K562 (cell line): ENCODE measurements at regions not wholly inside any gene's neighbourhood (a gene's known extent, or its start where the extent isn't known, plus 50 kb on each side); places are given as distances from the start of the nearest gene placed in this dataset.

ENCODE experiments used
- ATAC-seq: fragments of 200-7000 bp; cut with Tn5 transposase; 3 replicates; pipeline ENCODE4 v1.9.1; 2020; ENCODE audit warnings: moderate library complexity
- BruUV-seq: library from RNA; stranded (reverse); fragments of 400-500 nt; replicated peaks from 2 replicates; lab custom pipeline; 2021; lab: Mats Ljungman, UMichigan
- CTCF ChIA-PET: fragments of 300-600 bp; formaldehyde crosslinking; extraction: SDS; loops from one replicate; lab custom pipeline; 2021; ENCODE audit warnings: low intra/inter-chr PET ratio; lab: Yijun Ruan, JAX
- POLR2A ChIA-PET: fragments of 300-600, 350-650 bp; sonication (Branson Sonifier 250); formaldehyde crosslinking; extraction: SDS; loops from one replicate; lab custom pipeline; 2021; ENCODE audit warnings: antibody characterized with exemption, inconsistent platforms; lab: Yijun Ruan, JAX
- DNase-seq, 4 experiments: peaks; one replicate each; pipeline versions ENCODE4 v3.0.0 to v3.0.0-alpha.2; 2011 to 2018; ENCODE audit warnings: low spot score in 3 of 4, mixed read lengths in 3 of 4; ENCODE audit errors: extremely low read depth in 1 of 4
- FAIRE-seq: peaks from 2 replicates; lab custom pipeline; 2011; peaks lifted over from hg19 to GRCh38; lab: Jason Lieb, UNC
- H2AFZ ChIP-seq: 2 replicates; pipeline ENCODE4 v1.6.0; 2011; ENCODE audit warnings: low read depth, low read length, control low read depth, inconsistent platforms
- H3K27ac ChIP-seq: fragments of 200-600 bp; 3 replicates; pipeline ENCODE4 v1.8.0; 2011; ENCODE audit warnings: low read depth, mild to moderate bottlenecking, control low read depth, inconsistent platforms, low read length, moderate library complexity, mixed read lengths; ENCODE audit errors: extremely low read depth
- H3K27me3 ChIP-seq, 2 experiments: fragments of 300-600 bp in 1 of 2; 2 replicates in 1 of 2; 3 replicates in 1 of 2; pipeline versions ENCODE4 v1.6.0 to v1.8.0; 2011; ENCODE audit warnings: inconsistent platforms in 2 of 2, low read length in 2 of 2, mild to moderate bottlenecking in 1 of 2, mixed read lengths in 1 of 2, moderate library complexity in 1 of 2; ENCODE audit not compliant: control insufficient read depth in 2 of 2, insufficient read depth in 2 of 2
- H3K36me3 ChIP-seq: fragments of 300-600 bp; 3 replicates; pipeline ENCODE4 v1.8.0; 2011; ENCODE audit warnings: mild to moderate bottlenecking, low read length, inconsistent platforms; ENCODE audit not compliant: control insufficient read depth, insufficient read depth
- H3K4me1 ChIP-seq, 2 experiments: fragments of 200-600 bp in 1 of 2; replicated peaks in 1 of 2; 2 replicates in 1 of 2; 3 replicates in 1 of 2; pipeline versions ENCODE4 v1.5.1 to v1.8.0; 2011; ENCODE audit warnings: inconsistent platforms in 2 of 2, low read length in 2 of 2, mild to moderate bottlenecking in 1 of 2, mixed read lengths in 1 of 2, moderate library complexity in 1 of 2; ENCODE audit not compliant: control insufficient read depth in 2 of 2, insufficient read depth in 2 of 2
- H3K4me2 ChIP-seq: 2 replicates; pipeline ENCODE4 v1.6.1; 2011; ENCODE audit warnings: low read length, control low read depth, inconsistent platforms, mixed read lengths; ENCODE audit not compliant: insufficient read depth
- H3K4me3 ChIP-seq: fragments of 200-600 bp; sonication (generic), shearing (Covaris generic); 2 replicates; pipeline ENCODE4 v1.5.1; 2016; ENCODE audit warnings: control low read depth, inconsistent platforms
- H3K79me2 ChIP-seq: fragments of 200-600 bp; 3 replicates; pipeline ENCODE4 v1.8.0; 2011; ENCODE audit warnings: low read length, inconsistent platforms; ENCODE audit not compliant: control insufficient read depth, insufficient read depth
- H3K9ac ChIP-seq, 2 experiments: 2 replicates each; pipeline versions ENCODE4 v1.6.0 to v1.6.1; 2011; ENCODE audit warnings: low read depth in 2 of 2, low read length in 2 of 2, control low read depth in 1 of 2, inconsistent platforms in 1 of 2, mild to moderate bottlenecking in 1 of 2, mixed read lengths in 1 of 2; ENCODE audit not compliant: insufficient read depth in 1 of 2
- H3K9me1 ChIP-seq: one replicate; pipeline ENCODE4 v1.6.0; 2011; ENCODE audit warnings: inconsistent platforms, mild to moderate bottlenecking, low read length, moderate library complexity; ENCODE audit not compliant: control insufficient read depth, insufficient read depth
- H3K9me3 ChIP-seq: replicated peaks from 2 replicates; pipeline ENCODE4 v1.5.1; 2011; ENCODE audit warnings: low read depth, low read length, inconsistent platforms; ENCODE audit not compliant: control insufficient read depth, insufficient read depth
- H4K20me1 ChIP-seq: replicated peaks from 2 replicates; pipeline ENCODE4 v1.6.1; 2011; ENCODE audit warnings: low read length, inconsistent platforms, mixed read lengths; ENCODE audit not compliant: control insufficient read depth, insufficient read depth
- CBFB ChIP-seq: sonication (generic); formaldehyde crosslinking; IDR thresholded peaks from 2 replicates; pipeline ENCODE4 v1.4.0; 2020; ENCODE audit warnings: mild to moderate bottlenecking, missing genetic modification reagents
- CBX1 ChIP-seq: sonication (generic); IDR thresholded peaks from 2 replicates; pipeline ENCODE4 v1.6.1; 2016; ENCODE audit warnings: antibody characterized with exemption, low read depth, mild to moderate bottlenecking
- CHD1 ChIP-seq: fragments of 200-600 bp; sonication (generic); IDR thresholded peaks from one replicate; pipeline ENCODE4 v1.6.1; 2012; ENCODE audit warnings: mild to moderate bottlenecking, moderate library complexity, low read length, inconsistent platforms
- DMBX1 ChIP-seq: fragments of 250-450 bp; sonication (Bioruptor Pico); IDR thresholded peaks from 2 replicates; pipeline ENCODE4 v1.8.0; 2022; ENCODE audit warnings: inconsistent platforms, mild to moderate bottlenecking, moderate library complexity, borderline replicate concordance
- GMEB1 ChIP-seq: fragments of 250-450 bp; sonication (Bioruptor Pico); IDR thresholded peaks from 2 replicates; pipeline ENCODE4 v1.4.0; 2020; ENCODE audit warnings: mild to moderate bottlenecking
- GTF3C2 ChIP-seq: IDR thresholded peaks from 3 replicates; pipeline ENCODE4 v1.6.1; 2011; ENCODE audit warnings: borderline replicate concordance, mild to moderate bottlenecking, moderate library complexity; ENCODE audit not compliant: insufficient read length; ENCODE audit errors: extremely low read depth
- KDM5B ChIP-seq: fragments of 200-600 bp; sonication (generic); IDR thresholded peaks from 2 replicates; pipeline ENCODE4 v1.6.1; 2012; ENCODE audit warnings: low read depth, mild to moderate bottlenecking, moderate library complexity, low read length, control low read depth, inconsistent platforms; ENCODE audit not compliant: insufficient replicate concordance
- NCOR1 ChIP-seq: fragments of 450-650 bp; IDR thresholded peaks from 2 replicates; pipeline ENCODE4 v1.6.1; 2016; ENCODE audit warnings: mild to moderate bottlenecking, moderate library complexity
- SUPT5H ChIP-seq: fragments of 450-650 bp; IDR thresholded peaks from 2 replicates; pipeline ENCODE4 v1.6.1; 2016
- TAF9B ChIP-seq: fragments of 450-650 bp; IDR thresholded peaks from 2 replicates; pipeline ENCODE4 v1.6.1; 2018; ENCODE audit warnings: mild to moderate bottlenecking; ENCODE audit not compliant: partially characterized antibody
- THRAP3 ChIP-seq: fragments of 450-650 bp; IDR thresholded peaks from 2 replicates; pipeline ENCODE4 v1.6.1; 2016; ENCODE audit warnings: mild to moderate bottlenecking, inconsistent platforms, borderline replicate concordance
- ZBTB9 ChIP-seq: fragments of 450-650 bp; formaldehyde crosslinking; IDR thresholded peaks from 2 replicates; pipeline ENCODE4 v1.4.0; 2020; ENCODE audit warnings: mild to moderate bottlenecking, moderate library complexity
- ZNF146 ChIP-seq: IDR thresholded peaks from one replicate; pipeline ENCODE4 v1.6.1; 2018; ENCODE audit warnings: missing compliant biosample characterization; ENCODE audit not compliant: unreplicated experiment
- ZNF224 ChIP-seq: sonication (generic); formaldehyde crosslinking; IDR thresholded peaks from 2 replicates; pipeline ENCODE4 v1.8.0; 2022; ENCODE audit warnings: mild to moderate bottlenecking, missing genetic modification reagents
- ZNF23 ChIP-seq: fragments of 250-450 bp; sonication (Bioruptor Pico); IDR thresholded peaks from 2 replicates; pipeline ENCODE4 v1.4.0; 2020; ENCODE audit warnings: mild to moderate bottlenecking
- ZNF584 ChIP-seq: fragments of 200-800 bp; sonication (Bioruptor generic); IDR thresholded peaks from 2 replicates; pipeline ENCODE4 v1.6.1; 2016; ENCODE audit warnings: low read depth, mild to moderate bottlenecking, missing genetic modification characterization, missing compliant biosample characterization
- ZNF639 ChIP-seq, 2 experiments: fragments of 200-800 bp in 1 of 2; sonication (Bioruptor generic) in 1 of 2; sonication (generic) in 1 of 2; formaldehyde crosslinking in 1 of 2; IDR thresholded peaks in 1 of 2; conservative IDR thresholded peaks in 1 of 2; 2 replicates each; pipeline versions ENCODE4 v1.5.0 to v1.6.1; 2016 to 2020; ENCODE audit warnings: missing compliant biosample characterization in 1 of 2, missing genetic modification characterization in 1 of 2, missing genetic modification reagents in 1 of 2
- in situ Hi-C: fragments of 300-500 bp; cut with MboI; formaldehyde crosslinking; loops from 4 replicates; pipeline ENCODE4 v1.15.0; 2018; ENCODE audit warnings: inconsistent platforms, mixed read lengths
- intact Hi-C: fragments of 100-400 bp; cut with micrococcal nuclease; formaldehyde crosslinking; loops from 2 replicates; pipeline ENCODE4 v1.14.2; 2022

GRCh38 chr4:134018846-134019245, 182.7 kb downstream of the PABPC4L start:
- DNase-seq (no peak), ATAC-seq (no peak), FAIRE-seq (no peak)
- CTCF ChIA-PET: no interaction called here
- Histone ChIP-seq H3K27ac (no peak overlapping the region), H3K4me3 (no peak overlapping the region), H3K36me3 (no peaks in the 10 kb centered on the region), H4K20me1 (no peaks in the 10 kb centered on the region), H3K9ac (no peak overlapping the region), H3K79me2 (no peaks in the 10 kb centered on the region), H3K9me1 (no peaks in the 10 kb centered on the region), H3K27me3 (no peaks in the 10 kb centered on the region), H3K9me3 (no peaks in the 10 kb centered on the region), H3K4me1 (no peaks in the 10 kb centered on the region), H3K4me2 (no peak overlapping the region), H2AFZ (no peak overlapping the region)
- in situ Hi-C loops: no loop called here
- BruUV-seq: no TSS peak
- POLR2A ChIA-PET: no interaction called here
- intact Hi-C loops: no loop called here
- TF ChIP-seq GMEB1 (CRISPR knock-in tag) (no peak), ZNF584 (no peak), SUPT5H (no peak), CBFB (no peak), CHD1 (no peak), ZNF224 (no peak), KDM5B (no peak), ZNF639 (CRISPR knock-in tag; conservative IDR thresholded peaks at IDR 0.05 in 1 of 2, IDR thresholded peaks at IDR 0.05 in 1 of 2) (no peak), TAF9B (no peak), THRAP3 (no peak), ZNF23 (no peak), ZNF146 (no peak), ZBTB9 (CRISPR knock-in tag) (no peak), CBX1 (no peak), DMBX1 (no peak), NCOR1 (no peak), GTF3C2 (no peak)
